Effector memory CD8-positive, alpha-beta T cell (primary cell): ENCODE measurements at regions not wholly inside any gene's neighbourhood (a gene's known extent, or its start where the extent isn't known, plus 50 kb on each side); places are given as distances from the start of the nearest gene placed in this dataset.

ENCODE experiments used
- ATAC-seq: fragments of 150-1000 bp; cut with Tn5 transposase; replicated peaks from 2 replicates; pipeline ENCODE4 v1.10.0; 2021; ENCODE audit warnings: mild to moderate bottlenecking, moderate library complexity
- DNase-seq, 3 experiments: peaks; one replicate each; pipeline ENCODE4 v3.0.0; 2021
- H3K27ac Mint-ChIP-seq, 2 donors: one replicate each; pipeline ENCODE4 v1.8.0; 2022; ENCODE audit warnings: mild to moderate bottlenecking in 2 of 2, mixed read lengths in 2 of 2, moderate library complexity in 2 of 2
- H3K27me3 Mint-ChIP-seq, 2 donors: one replicate each; pipeline ENCODE4 v1.8.0; 2022; ENCODE audit warnings: mixed read lengths in 2 of 2
- H3K36me3 Mint-ChIP-seq: one replicate; pipeline ENCODE4 v1.8.0; 2022; ENCODE audit warnings: mild to moderate bottlenecking, moderate library complexity, mixed read lengths; ENCODE audit not compliant: insufficient read depth
- H3K4me1 Mint-ChIP-seq, 2 donors: one replicate each; pipeline ENCODE4 v1.8.0; 2022; ENCODE audit warnings: low read depth in 2 of 2, mixed read lengths in 2 of 2
- H3K4me3 Mint-ChIP-seq, 2 donors: one replicate each; pipeline ENCODE4 v1.8.0; 2022; ENCODE audit warnings: mild to moderate bottlenecking in 2 of 2, mixed read lengths in 2 of 2, moderate library complexity in 2 of 2
- H3K9me3 Mint-ChIP-seq, 2 donors: one replicate each; pipeline ENCODE4 v1.8.0; 2022; ENCODE audit warnings: mixed read lengths in 2 of 2

GRCh38 chr2:129460299-129461198 is 518.9 kb upstream of the RAB6C start:
- Mint-ChIP-seq H3K4me1 (no peaks in the 10 kb centered on the region), H3K27ac (no peak overlapping the region), H3K27me3 (no peaks in the 10 kb centered on the region), H3K4me3 (no peak overlapping the region), H3K9me3 (peaks cover 0 to 5% of the 10 kb centered on the region in 2 donors), H3K36me3 (no peaks in the 10 kb centered on the region)
- ATAC-seq = no peak
- no peak for DNase-seq

- H3K9me3 Mint-ChIP-seq = peaks cover 7 to 11% of the 10 kb centered on the region in 2 donors
- no peaks in the 10 kb centered on the region for H3K27me3 Mint-ChIP-seq
- DNase-seq (no peak), ATAC-seq (no peak)
- no peak overlapping the region for H3K4me3 Mint-ChIP-seq
- H3K4me1 Mint-ChIP-seq = no peaks in the 10 kb centered on the region
- H3K36me3 Mint-ChIP-seq = no peaks in the 10 kb centered on the region
- H3K27ac Mint-ChIP-seq = no peak overlapping the region
Observed at GRCh38 chr2:129462349-129462748, 517.1 kb upstream of the RAB6C start.

- no peak overlapping the region for H3K4me3 Mint-ChIP-seq
- ATAC-seq (no peak), DNase-seq (no peak)
- H3K9me3 Mint-ChIP-seq = peaks cover 7 to 11% of the 10 kb centered on the region in 2 donors
- H3K27ac Mint-ChIP-seq = no peak overlapping the region
- no peaks in the 10 kb centered on the region for H3K27me3 Mint-ChIP-seq
- H3K36me3 Mint-ChIP-seq = no peaks in the 10 kb centered on the region
- H3K4me1 Mint-ChIP-seq = no peaks in the 10 kb centered on the region
Observed at GRCh38 chr2:129462967-129463366, 516.5 kb upstream of the RAB6C start.

DNA sequence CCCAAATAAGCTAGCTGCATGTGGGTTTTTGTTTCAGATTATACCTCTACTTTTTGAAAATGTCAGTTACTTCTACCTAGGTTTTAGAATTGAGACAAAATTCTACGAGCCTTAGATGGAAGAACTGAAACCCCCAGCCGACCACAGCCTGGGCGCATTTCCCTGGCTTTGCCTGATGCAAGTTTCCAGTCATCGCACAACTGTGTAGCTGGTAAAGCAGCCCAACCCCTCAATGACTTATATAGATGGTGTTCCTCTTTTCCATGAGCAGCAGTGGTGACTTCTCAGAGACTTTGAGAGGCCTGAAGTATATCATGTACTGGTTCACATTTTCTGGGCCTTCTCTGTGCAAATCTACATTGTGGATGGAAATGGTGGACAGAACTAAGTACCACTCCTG is 515.4 kb upstream of the RAB6C start:
- ATAC-seq = no peak
- no peaks in the 10 kb centered on the region for H3K36me3 Mint-ChIP-seq
- H3K27ac Mint-ChIP-seq = no peak overlapping the region
- no peak for DNase-seq
- H3K4me3 Mint-ChIP-seq = no peak overlapping the region
- no peaks in the 10 kb centered on the region for H3K4me1 Mint-ChIP-seq
- H3K9me3 Mint-ChIP-seq = peaks cover 7 to 14% of the 10 kb centered on the region in 2 donors
- no peaks in the 10 kb centered on the region for H3K27me3 Mint-ChIP-seq

DNA sequence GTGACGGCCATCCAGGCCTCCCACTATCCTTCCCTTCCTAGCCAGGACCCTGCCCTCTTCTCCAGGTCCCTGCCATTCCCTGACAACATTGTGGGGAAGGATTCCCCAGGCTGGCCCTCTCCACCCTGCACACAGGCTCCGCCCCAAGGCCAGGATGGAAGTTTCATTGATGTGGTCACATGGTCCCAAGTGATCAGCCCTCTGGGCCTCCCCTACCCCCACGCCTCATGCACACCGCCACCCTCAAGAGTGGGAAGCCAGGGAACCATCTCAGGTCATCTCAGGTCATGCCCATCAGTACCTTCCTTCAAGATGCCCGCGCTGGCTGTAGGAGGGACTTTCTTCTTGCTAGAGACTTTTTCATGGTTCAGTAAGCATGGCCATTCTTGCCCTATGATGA is 514.8 kb upstream of the RAB6C start:
- peaks cover 8 to 20% of the 10 kb centered on the region in 2 donors for H3K9me3 Mint-ChIP-seq
- no peak overlapping the region for H3K4me3 Mint-ChIP-seq
- no peaks in the 10 kb centered on the region for H3K27me3 Mint-ChIP-seq
- ATAC-seq = no peak
- no peaks in the 10 kb centered on the region for H3K36me3 Mint-ChIP-seq
- no peak overlapping the region for H3K27ac Mint-ChIP-seq
- no peak for DNase-seq
- no peaks in the 10 kb centered on the region for H3K4me1 Mint-ChIP-seq

- H3K9me3 Mint-ChIP-seq = peaks cover 8 to 20% of the 10 kb centered on the region in 2 donors
- no peak overlapping the region for H3K27ac Mint-ChIP-seq
- no peaks in the 10 kb centered on the region for H3K4me1 Mint-ChIP-seq
- ATAC-seq (no peak), DNase-seq (no peak)
- H3K36me3 Mint-ChIP-seq = no peaks in the 10 kb centered on the region
- H3K27me3 Mint-ChIP-seq = no peaks in the 10 kb centered on the region
- H3K4me3 Mint-ChIP-seq = no peak overlapping the region
Observed at GRCh38 chr2:129465045-129465444, 514.4 kb upstream of the RAB6C start.

DNA sequence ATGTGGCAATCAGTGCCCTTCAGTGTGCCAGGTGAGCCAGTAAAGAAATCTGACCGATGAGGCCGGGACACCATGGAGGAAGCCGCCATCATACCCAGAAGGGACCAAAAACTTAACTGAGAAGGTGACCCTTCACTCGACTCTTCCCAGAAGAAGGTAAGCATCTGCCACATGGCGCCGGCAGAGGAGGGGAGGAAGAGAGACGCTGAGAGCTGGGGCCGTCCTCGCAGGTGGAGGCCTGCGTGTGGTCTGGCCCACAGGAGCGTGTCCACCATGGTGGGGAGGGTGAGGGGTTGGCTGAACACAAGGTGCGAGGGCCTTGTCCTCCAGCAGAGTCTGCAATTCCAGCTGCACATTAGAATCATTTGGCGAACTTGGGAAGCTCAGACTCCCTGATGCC is 513.1 kb upstream of the RAB6C start:
- Mint-ChIP-seq H3K27me3 (no peaks in the 10 kb centered on the region), H3K9me3 (peaks cover 8 to 20% of the 10 kb centered on the region in 2 donors), H3K4me1 (no peaks in the 10 kb centered on the region), H3K4me3 (no peak overlapping the region), H3K36me3 (no peaks in the 10 kb centered on the region), H3K27ac (no peak overlapping the region)
- DNase-seq = no peak
- no peak for ATAC-seq

DNA sequence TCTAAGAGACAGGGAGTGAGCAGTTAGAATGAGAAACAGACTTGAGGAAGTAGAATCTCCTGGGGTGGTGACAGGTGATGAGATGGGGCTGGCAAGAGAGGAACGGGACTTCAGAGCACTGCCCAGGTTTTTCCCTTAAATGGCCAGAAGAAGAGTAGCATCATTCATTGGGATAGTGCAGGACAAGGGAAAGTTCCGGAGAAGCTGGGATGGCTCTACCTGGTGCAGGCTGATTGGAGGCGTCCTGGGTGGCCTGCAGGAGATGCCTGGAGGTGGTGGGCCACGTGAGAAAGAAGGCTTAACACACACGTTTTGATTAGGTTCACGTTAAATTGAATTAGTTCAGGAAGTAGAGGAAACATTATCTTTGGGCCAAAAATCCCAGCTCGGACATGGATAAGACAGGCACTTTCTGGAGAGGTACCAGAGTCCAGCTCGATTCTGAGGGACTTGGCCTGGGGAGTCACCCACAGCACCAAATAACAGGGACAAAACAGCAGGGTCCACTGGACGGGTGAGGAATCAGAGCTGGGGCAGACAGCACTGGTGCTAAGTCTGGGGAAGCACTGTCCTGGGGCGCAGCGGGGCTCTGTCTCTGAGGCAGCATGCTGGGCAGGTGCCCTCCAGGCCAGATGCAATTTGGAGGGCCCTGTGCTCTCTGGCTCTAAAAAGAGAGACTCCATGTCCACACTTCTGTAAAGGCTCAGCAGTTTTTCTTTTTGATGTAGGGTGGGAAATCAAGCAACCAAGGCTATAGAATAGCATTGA is 512.3 kb upstream of the RAB6C start:
- Mint-ChIP-seq H3K27ac (no peak overlapping the region), H3K9me3 (peaks cover 6 to 20% of the 10 kb centered on the region in 2 donors), H3K36me3 (no peaks in the 10 kb centered on the region), H3K27me3 (no peaks in the 10 kb centered on the region), H3K4me3 (no peak overlapping the region), H3K4me1 (no peaks in the 10 kb centered on the region)
- ATAC-seq (no peak), DNase-seq (no peak)

GRCh38 chr2:129467941-129468340 is 511.5 kb upstream of the RAB6C start:
- Mint-ChIP-seq H3K27me3 (no peaks in the 10 kb centered on the region), H3K9me3 (peaks cover 6 to 20% of the 10 kb centered on the region in 2 donors), H3K27ac (no peak overlapping the region), H3K36me3 (no peaks in the 10 kb centered on the region), H3K4me1 (no peaks in the 10 kb centered on the region), H3K4me3 (no peak overlapping the region)
- ATAC-seq (no peak), DNase-seq (no peak)

- DNase-seq = no peak
Observed at GRCh38 chr2:129468879-129469278, 510.6 kb upstream of the RAB6C start.

DNA sequence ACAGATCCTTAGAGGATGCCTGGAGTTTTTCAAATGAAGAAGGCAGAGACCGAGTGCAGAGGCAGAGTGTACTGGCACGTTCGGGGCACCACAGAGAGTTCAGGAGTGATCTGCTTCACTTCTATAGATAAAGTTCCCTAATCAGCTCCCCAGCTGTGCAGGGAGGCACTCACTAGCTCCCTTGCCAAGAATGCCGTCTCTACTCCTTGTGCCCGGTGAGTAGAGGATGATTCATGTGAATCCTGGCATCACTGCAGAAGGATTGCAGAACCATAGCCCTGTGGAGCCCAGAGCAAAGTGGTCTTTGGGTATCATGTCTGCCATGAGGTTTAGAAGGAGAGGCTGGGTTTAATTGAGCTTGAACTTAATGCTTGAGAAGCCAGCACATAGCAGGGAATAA is 510.1 kb upstream of the RAB6C start:
- no peaks in the 10 kb centered on the region for H3K4me1 Mint-ChIP-seq
- ATAC-seq (no peak), DNase-seq (no peak)
- H3K9me3 Mint-ChIP-seq = peaks cover 6 to 20% of the 10 kb centered on the region in 2 donors
- no peaks in the 10 kb centered on the region for H3K36me3 Mint-ChIP-seq
- no peaks in the 10 kb centered on the region for H3K27me3 Mint-ChIP-seq
- H3K4me3 Mint-ChIP-seq = no peak overlapping the region
- H3K27ac Mint-ChIP-seq = no peak overlapping the region

More at GRCh38 chr2:129468879-129469278, 510.6 kb upstream of the RAB6C start:
- Mint-ChIP-seq H3K4me1 (no peaks in the 10 kb centered on the region), H3K4me3 (no peak overlapping the region), H3K27me3 (no peaks in the 10 kb centered on the region), H3K9me3 (peaks cover 6 to 20% of the 10 kb centered on the region in 2 donors), H3K36me3 (no peaks in the 10 kb centered on the region), H3K27ac (no peak overlapping the region)
- no peak for ATAC-seq

- Mint-ChIP-seq H3K36me3 (no peaks in the 10 kb centered on the region), H3K9me3 (peaks cover 4 to 20% of the 10 kb centered on the region in 2 donors), H3K4me1 (no peaks in the 10 kb centered on the region), H3K27me3 (no peaks in the 10 kb centered on the region), H3K27ac (no peak overlapping the region), H3K4me3 (no peak overlapping the region)
- no peak for DNase-seq
- ATAC-seq = no peak
Observed at GRCh38 chr2:129469871-129470270, 509.6 kb upstream of the RAB6C start.

DNA sequence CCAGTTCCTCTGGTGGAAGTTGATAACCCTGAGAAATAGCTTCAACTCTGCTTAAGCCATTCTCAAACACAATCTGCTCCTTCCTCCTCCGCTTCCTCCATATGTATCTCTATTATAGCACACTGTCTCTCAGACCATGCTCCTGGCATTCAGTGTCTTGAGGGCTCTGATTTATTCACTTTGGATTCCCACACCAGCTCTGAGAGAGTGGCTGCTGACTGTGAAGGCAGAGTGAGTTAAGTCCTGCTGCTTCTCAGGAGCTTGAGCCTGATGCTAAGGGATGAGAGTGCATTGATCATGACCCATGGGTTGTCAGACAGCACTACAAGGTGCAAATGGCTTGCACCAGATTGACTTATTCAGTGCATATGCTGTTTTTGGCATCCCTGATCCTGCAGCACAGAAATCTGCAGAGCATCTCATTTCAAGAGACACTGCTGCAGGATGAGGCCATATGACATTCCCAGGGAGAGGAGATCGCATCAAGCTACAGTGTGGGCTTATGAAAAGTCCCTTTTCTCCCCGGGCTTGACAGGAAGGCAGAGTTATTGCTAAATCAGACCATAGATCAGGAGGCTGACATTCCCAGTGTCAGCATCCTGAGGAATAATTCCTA is 500.5 kb upstream of the RAB6C start:
- H3K4me3 Mint-ChIP-seq = no peak overlapping the region
- DNase-seq (no peak), ATAC-seq (no peak)
- H3K9me3 Mint-ChIP-seq = peaks cover 2 to 8% of the 10 kb centered on the region in 2 donors
- H3K36me3 Mint-ChIP-seq = no peaks in the 10 kb centered on the region
- no peak overlapping the region for H3K27ac Mint-ChIP-seq
- H3K27me3 Mint-ChIP-seq = no peaks in the 10 kb centered on the region
- no peaks in the 10 kb centered on the region for H3K4me1 Mint-ChIP-seq
